HL-60/S4 treated with phorbol 12-myristate 13-acetate at 8.2 ng/mL for 4 days and 3 days (cell line): ENCODE measurements at regions not wholly inside any gene's neighbourhood (a gene's known extent, or its start where the extent isn't known, plus 50 kb on each side); places are given as distances from the start of the nearest gene placed in this dataset.

Experiments
- in situ Hi-C: fragments of 300-500 bp; cut with MboI; formaldehyde crosslinking; loops from 2 replicates; pipeline ENCODE4 v1.15.0; 2022; ENCODE audit warnings: low sequenced_read_pairs

DNA sequence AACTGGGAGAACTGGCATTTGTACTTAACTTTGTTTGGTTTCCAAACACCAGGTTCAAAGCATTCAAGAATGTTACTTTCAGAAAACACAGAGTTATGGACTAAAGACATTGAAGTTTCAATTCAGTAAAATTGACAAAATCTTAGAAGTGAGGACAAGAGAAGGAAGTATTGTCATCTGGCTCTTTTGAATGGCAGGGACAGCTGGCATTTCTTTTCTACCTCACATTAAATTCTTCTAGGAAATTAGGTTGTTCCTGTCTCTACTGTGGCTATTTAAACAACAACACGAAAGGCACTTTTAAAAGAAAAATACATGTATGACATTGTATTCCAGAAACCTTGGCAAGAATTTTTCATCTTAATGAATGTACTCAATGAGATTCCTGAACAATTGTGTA lies 600.0 kb upstream of the CA10 start:
- in situ Hi-C loops = no loop called here

DNA sequence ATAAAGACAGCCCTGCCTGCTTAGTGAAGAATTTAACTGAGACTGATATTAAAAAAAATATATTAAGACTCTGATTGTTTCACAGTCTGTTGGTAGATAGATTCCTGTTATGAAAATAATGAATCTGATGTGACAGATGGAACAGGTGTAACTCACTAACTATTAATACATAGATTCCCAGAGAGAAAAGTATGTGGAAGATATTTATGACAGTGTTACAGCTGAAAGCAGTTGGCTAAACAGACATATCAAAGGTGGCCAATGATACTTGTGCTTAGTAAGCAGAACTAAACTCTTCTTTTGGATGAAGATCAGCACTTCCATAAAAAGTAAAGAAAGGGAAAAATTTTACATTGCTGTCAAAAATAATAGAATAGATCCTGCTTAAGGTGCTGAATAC lies 598.2 kb upstream of the CA10 start:
- in situ Hi-C loops = no loop called here

DNA sequence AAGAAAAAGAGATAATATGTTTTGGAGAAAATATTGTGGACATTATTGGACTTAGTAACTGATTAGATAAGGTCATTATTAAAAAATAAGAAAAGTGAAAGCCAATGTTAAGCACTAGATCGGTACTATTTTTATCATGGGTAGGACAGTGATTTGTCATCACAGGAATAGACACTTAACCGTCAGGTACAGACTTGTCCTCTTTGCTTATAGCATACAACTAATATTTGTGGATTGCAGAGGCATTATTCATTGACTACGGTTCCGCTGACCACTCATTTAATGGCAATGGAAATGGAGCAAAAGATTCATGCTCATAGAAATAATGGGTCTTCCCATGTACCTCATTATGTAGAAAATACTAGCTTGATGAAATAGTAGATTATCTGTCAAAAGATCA lies 596.3 kb upstream of the CA10 start:
- in situ Hi-C loops = no loop called here

DNA sequence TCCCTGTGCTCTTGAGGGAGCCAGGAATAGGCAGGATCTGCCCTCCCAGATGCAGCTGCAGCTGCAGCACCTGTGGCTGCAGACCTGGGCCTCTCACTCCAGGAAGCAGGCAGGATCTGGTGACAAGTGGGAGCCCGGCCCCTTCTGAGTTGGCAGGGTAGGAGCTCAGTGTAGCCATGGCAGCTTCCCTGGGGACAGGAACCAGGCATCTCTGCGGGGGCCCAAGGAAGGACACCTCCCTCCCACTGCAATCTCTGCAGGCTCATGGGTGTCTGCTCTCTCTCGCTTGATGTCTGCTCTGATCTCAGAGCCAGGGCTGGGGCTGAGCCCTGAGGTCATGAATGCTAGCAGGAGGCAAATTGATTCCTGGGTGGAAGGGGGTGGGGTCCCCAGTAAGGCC lies 592.5 kb upstream of the CA10 start:
- in situ Hi-C loops = no loop called here

DNA sequence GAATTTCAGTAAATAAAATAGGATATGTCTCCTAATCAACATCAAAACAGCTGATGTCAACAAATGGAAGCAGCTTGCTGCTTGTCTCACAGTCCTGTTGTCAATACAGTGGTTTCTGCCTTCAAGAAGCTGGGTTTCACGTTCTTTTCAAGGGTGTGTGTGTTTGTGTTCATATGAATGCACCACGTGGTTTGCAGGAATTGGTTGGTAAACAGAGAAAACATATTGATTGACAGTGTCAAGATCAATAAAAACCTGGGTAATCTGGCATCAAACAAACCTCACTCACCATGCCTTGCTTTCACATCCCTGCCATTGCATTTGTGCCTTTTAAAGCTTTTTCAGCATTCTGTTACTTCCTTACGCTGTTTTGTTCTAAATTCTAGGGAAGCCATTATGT lies 585.7 kb upstream of the CA10 start:
- in situ Hi-C loops = no loop called here

DNA sequence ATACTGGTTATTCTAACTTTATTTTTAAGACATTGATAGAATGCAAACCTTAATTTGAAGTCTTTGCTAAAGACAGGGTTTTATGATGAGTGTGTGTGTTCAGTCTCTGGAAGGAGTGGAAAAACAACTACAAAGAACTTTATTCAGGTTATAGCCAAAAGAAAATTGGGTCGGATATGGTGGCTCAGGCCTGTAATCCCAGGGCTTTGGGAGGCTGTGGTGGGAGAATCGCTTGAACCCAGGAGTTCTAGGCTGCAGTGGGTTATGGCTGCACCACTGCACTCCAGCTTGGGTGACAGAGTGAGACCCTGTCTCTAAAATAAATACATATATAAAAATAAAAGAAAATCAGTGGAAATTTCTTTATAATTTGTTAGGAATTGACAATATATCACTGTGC lies 581.5 kb upstream of the CA10 start:
- in situ Hi-C loops = no loop called here

DNA sequence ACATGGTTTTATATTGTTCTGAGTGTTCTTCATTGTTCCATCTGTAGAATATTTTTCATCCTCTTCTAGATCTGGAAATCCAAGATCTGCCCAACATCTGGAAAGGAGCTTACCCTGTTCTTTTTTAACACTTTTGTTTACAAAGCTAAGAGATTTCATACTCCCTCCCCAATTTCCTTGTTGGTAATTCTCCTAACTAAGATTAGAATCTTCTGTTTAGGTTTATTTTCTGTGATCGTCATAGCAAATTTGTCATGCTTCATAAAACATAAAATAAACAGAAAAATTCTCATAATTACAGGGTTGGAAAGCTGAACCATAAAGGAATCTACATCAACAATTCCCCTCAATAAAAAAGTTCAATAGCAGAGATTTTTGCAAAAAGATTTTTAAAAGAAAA lies 580.3 kb upstream of the CA10 start:
- in situ Hi-C loops = no loop called here

DNA sequence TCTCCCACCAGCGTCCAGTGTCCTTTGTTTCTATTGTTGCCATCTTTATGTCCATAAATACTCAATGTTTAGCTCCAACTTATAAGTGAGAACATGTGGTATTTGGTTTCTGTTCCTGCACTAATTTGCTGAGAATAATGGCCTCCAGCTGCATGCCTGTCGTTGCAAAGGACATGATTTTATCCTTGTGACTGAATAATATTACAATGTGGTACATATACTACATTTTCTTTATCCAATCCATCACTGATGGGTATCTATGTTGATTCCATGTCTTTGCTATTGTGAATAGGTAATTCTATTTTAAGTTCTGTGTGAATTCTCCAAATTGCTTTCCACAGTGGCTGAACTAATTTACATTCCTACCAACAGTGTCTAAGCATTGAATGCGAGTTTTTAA lies 578.6 kb upstream of the CA10 start:
- in situ Hi-C loops = no loop called here

DNA sequence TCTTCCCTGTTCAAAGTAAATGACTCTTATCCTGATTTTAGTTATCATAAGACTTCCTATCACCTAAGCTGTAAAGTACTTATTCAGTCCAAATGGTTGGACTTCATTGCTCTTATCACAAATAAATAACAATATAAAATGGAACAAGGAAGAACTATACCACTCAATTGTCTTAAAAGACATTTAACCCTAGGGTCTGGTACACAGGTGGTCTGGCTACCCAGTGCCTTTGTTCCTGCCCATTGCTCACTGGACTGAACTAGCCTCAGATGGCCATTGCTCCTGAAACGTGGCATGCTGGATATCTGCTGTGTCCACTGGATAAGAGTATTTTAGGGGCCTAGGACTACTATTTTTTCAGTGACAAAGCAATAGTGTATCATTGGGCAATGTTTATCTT lies 574.3 kb upstream of the CA10 start:
- in situ Hi-C loops = no loop called here

DNA sequence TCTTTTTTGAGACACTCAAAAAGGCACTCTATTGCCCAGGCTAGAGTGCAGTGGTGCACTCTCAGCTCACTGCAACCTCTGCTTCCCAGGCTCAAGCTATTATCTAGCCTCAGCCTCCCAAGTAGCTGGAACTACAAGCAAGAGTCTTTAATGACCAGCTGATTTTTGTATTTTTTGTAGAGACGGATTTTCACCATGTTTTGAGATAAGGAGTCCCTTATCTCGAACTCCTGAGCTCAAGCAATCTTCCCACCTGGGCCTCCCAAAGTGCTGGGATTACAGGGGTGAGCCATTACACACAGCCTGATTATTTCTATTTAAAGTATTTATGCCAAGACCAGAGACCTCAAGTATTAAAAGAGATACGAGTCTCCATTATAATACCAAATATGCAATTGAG lies 566.1 kb upstream of the CA10 start:
- in situ Hi-C loops = no loop called here

DNA sequence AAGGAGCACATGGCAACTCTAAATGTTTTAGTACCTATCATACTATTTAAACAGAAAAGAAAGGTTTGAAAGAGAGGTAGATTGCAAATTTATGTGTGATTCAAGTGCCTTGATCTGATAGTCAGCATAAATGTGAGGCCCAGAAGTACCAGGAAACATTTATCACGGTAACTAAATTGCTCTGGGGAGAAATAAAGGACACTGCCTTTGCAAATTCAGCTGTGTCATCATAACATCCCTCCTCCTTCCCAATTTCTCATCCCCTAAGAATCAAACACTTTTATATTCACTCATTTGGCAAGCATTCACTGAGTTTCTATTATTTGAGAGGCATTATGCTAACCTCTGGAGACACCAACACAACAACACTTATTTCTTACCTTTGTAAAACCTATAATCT lies 563.4 kb upstream of the CA10 start:
- in situ Hi-C loops = no loop called here

DNA sequence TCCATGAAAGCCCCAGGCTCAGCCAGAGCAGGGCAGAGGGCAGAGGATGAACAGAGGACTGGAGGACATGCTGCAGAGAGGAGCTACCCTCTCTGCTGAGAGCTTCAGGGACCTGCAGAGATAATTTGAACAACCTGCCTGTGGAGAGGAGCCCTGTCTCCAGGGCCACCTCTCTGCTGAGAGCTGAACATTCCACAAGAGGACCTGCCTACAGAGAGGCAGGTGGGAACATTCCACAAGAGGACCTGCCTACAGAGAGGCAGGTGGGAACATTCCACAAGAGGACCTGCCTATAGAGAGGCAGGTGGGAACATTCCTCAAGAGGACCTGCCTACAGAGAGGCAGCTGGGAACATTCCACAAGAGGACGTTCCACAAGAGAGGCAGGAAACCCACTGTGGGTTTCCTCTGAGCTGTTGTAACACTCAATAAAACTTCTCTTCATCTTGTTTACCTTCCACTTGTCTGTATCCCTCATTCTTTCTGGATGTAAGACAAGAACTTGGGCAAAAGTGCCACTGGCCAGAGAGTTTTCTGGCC lies 551.9 kb upstream of the CA10 start:
- in situ Hi-C loops = no loop called here

DNA sequence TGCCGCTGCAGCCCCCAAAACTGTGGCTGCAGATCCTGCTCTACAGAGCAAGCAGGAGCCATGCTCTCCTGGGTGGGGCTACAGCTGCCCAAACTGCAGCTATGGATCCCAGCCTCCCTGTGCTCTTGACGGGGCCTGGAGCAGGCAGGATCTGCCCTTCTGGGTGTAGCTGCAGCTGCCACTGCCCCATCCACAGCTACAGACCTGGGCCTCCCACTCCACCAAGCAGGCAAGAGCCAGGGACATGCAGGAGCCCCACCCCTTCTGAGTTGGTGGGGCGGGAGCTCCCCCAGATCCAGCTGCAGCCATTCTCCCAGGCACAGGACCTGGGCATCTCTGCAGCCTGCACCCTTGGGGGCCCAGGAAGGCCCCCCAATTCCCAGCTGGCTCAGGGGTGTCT lies 551.2 kb upstream of the CA10 start:
- in situ Hi-C loops = no loop called here

DNA sequence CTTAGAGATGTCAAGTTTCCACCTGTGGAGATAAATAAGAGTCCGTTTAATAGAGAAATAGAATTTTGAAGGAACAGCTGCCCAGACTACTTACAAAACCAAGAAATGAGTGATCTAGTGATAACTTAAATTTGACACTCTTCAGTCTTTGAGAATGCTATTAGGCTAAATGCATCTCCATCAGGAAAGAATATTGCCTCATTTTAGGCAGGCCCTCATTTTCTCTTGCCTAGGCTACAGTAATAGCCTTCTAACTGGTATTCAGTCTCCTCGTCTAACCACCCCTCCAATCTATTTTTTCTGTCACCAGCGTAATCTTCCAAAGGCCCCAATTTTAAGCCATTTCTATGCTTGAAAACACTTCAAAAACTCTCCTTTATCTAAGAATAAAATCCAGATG lies 537.8 kb upstream of the CA10 start:
- in situ Hi-C loops = no loop called here

DNA sequence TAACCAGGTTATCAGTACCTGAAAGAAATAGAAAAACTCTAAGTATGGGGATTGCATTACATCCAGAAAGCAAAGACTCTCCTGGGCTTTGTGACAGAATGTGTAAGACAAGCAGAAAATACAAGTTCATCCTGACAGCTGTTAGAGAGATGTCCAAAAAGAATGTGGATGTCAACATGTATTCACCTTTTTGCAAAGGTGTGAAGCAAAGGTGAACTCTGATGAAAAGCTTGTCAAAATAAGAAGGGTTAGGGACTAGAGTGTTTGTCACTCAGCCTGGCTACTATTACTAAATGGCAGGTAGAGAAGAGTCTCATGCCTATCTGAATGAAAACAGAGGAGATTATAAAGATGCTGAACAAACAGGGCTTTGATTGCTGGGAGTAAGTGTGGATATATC lies 527.6 kb upstream of the CA10 start:
- in situ Hi-C loops = no loop called here

DNA sequence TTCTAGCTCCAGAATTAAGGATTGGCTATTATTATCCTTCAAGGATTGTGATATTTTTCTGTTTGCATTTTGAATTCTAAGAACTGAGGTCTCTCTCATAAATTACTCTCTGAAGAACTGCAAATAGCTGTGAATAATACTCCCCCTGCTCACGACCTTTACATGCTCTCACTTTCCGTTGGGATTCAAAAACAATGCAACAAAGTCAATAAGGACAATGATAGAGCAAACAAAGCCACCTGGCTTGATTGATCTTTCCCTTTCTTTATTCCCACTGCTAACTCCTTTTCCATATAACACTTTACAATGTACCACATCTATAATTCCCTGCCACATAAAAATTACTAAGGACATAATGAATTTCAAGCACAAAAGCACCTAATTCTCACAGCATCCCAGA lies 523.0 kb upstream of the CA10 start:
- in situ Hi-C loops = no loop called here

DNA sequence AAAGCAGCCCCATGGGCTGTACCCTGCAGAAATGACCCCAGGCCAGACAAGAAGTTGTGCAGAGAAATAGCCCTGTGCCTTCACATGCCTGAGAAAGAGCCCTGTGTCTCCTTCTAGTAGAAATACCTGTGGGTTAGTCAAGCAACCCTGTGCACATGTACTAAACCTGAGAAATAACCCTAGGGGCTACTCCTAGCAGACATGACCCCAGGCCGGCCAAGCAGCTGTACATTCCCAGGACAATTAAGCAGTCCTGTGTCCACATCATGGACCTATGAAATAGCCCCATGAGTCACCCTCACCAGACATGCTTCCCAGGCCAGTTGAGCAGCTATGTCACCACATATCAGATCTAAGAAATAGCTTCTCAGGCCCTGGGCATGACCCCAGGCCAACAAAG lies 519.7 kb upstream of the CA10 start:
- in situ Hi-C loops = no loop called here

DNA sequence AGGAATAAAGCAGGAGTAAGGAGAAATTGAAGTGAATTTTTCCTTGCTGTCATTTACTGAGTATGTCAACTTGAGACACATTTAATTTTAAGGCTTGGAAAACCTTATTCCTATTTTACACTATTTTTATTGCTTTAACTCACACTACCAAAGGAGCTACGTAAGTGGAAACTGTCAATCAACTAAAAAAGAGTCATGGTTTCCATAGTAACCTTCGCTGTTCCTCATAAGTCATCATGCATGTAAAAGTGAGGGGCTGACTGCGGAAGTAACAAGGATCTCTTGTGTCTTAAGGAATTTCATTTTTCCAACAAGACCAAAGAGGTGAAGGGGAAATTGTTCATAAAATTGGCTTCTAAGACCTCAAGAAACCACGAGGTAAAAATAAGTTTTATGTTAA lies 516.2 kb upstream of the CA10 start:
- in situ Hi-C loops = no loop called here

DNA sequence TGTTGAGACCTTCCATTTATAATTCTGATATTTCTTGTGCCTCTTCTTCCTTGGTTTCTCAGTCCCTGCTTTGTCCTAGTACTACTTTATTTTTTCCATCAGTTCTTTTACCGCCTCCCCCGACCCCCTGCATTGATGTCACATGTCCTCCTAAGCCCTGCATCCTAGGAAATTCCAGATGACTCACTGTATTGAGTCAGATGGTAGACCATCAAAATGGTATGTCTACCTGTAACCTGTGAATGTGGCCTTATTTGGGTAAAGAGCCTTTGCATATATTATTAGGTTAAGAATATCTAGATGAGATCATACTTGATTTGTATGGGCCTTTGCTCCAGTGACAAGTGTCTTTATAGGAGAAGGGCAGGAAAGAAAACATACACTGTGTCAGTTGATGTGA lies 515.3 kb upstream of the CA10 start:
- in situ Hi-C loops = no loop called here

DNA sequence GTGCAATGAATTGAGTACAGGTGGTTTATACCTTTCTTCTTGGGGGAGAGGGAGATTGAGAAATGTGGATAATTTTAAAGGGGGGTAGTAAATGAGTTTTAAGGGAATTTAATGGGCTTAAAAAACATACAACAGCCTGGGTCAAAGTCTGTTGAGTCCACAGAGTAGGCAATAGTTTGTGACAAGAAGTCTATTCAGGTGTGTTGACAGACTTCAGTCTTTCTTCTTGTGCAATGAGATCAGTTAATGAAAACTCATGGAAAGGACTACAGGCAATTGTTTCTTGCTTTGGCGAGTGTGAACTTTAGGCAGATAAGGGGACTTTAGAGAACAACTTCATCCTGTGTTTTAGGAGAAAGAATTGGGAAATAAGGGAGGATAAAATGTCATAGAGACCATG lies 507.8 kb upstream of the CA10 start:
- in situ Hi-C loops = no loop called here

DNA sequence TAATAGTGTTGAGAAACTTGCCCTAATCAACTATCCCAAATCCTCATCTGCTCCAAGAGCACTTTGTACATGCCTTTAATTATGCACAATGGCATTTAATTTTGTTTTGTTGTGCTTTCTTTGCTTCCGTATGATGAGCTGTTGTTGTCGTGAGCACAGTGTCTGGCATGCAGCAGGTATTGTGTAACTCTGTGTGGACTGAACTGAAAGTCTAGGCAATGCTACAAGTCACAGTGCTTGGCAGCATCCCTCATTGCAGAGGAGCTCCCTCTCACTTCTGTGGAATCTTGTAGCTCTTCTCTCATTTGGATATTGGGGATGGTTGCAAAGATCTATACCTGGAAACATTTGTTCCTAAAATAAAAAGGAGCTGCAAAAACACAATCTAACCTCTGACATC lies 502.2 kb upstream of the CA10 start:
- in situ Hi-C loops = no loop called here

DNA sequence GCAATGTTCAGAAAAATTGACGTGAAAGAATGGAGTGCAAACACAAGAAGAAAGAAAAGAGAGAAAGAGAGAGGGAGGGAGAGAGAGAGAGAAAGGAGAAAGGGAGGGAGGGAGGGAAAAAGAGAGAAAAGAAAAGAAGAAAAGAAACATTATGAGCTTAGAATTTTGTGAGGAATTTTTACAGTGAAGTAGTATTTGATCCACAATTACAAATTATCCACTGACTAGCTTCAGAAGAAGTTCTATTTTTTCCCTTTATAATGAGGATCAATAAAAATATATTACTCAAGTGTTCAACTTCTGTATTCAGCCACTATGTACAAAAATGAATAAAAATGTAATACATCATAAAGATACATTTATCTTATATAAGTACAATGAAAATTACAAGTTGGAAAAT lies 494.5 kb upstream of the CA10 start:
- in situ Hi-C loops = no loop called here

DNA sequence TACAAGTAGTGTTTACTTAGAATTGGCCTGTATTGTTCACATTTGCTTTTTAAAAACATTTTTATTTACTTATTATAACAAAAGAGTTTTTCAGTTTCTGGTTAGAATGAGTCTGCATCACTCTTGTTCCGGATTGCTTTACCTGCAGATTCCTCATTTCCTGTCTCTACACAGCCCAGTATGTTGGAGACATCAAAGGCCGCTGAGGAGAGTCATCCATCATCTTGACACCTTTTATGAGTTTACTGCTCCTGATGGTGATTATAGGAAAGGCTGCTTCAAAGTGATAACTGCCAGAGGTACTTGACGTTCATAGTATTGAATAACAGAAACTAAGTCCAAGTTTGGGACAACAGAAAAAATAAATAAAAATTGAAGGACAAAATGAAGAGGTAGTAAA lies 490.5 kb upstream of the CA10 start:
- in situ Hi-C loops = loop anchor here (25.0 kb wide), 1 partner anchor 112 kb away; no protein-coding TSS in a partner anchor

DNA sequence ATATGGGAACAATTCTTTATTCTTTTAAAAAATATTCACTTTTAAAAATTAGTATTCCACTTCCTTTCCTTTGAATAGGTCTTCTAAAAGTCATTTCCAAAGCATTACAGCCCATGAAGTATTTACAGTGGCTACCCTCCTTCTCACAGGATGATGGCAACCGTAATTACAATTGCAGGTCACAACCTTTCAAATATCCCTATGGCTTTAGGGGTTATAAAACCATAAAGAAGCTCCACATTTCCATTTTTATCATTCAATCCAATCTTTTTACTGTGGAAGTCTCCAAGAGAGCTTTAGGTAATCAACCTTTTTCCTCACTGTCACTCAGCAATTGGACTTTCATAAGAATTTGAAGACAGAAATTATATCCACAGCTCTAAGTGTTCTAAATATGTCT lies 488.9 kb upstream of the CA10 start:
- in situ Hi-C loops = loop anchor here (25.0 kb wide), 1 partner anchor 110 kb away; no protein-coding TSS in a partner anchor
